Gastroesophageal sphincter (tissue), 4 donors: ENCODE measurements at regions not wholly inside any gene's neighbourhood (a gene's known extent, or its start where the extent isn't known, plus 50 kb on each side); places are given as distances from the start of the nearest gene placed in this dataset.

Source experiments
- ATAC-seq: fragments of 150-250 bp; one replicate; pipeline ENCODE4 v1.9.1; 2016; ENCODE audit warnings: mild to moderate bottlenecking, moderate library complexity
- H3K27ac ChIP-seq, 4 donors: fragments of 200-600 bp; sonication (generic) in 3 of 4; 1 replicate in 3 of 4; 2 replicates in 1 of 4; pipeline ENCODE4 v1.5.1; 2016 to 2019
- H3K27me3 ChIP-seq: fragments of 200-600 bp; sonication (generic); one replicate; pipeline ENCODE4 v1.5.1; 2019
- H3K36me3 ChIP-seq, 2 donors: fragments of 200-600 bp; sonication (generic); one replicate each; pipeline ENCODE4 v1.5.1; 2019; ENCODE audit warnings: control low read depth in 1 of 2
- H3K4me1 ChIP-seq, 3 donors: fragments of 200-600 bp; sonication (generic); 1 replicate in 2 of 3; 2 replicates in 1 of 3; pipeline ENCODE4 v1.5.1; 2016 to 2019; ENCODE audit warnings: control low read depth in 2 of 3
- H3K4me3 ChIP-seq, 2 donors: fragments of 200-600 bp; sonication (generic); one replicate each; pipeline ENCODE4 v1.5.1; 2019; ENCODE audit warnings: mild to moderate bottlenecking in 1 of 2, moderate library complexity in 1 of 2
- H3K9me3 ChIP-seq, 3 donors: fragments of 200-600 bp; sonication (generic); one replicate each; pipeline ENCODE4 v1.5.1; 2017 to 2019; ENCODE audit warnings: control low read depth in 2 of 3
- EP300 ChIP-seq: sonication (generic); formaldehyde crosslinking; IDR thresholded peaks from one replicate; pipeline ENCODE4 v1.6.1; 2017; ENCODE audit warnings: antibody characterized with exemption, mild to moderate bottlenecking
- POLR2A ChIP-seq, 2 donors: fragments of 450-650 bp; IDR thresholded peaks; one replicate each; pipeline ENCODE4 v1.6.1; 2017; ENCODE audit warnings: antibody characterized with exemption in 2 of 2, mild to moderate bottlenecking in 2 of 2, moderate library complexity in 1 of 2
- POLR2AphosphoS5 ChIP-seq: sonication (generic); formaldehyde crosslinking; IDR thresholded peaks from one replicate; pipeline ENCODE4 v1.6.1; 2017; ENCODE audit warnings: antibody characterized with exemption
- WGBS, 2 donors: methylation state at CpG; one replicate each; pipeline ENCODE4 v1.1.5; 2018; ENCODE audit warnings: low coverage in 1 of 2; 5-methylcytosine and 5-hydroxymethylcytosine counted together
- TF ChIP-seq, protein P1 (sequence below), 4 experiments: fragments of 200-600 bp in 2 of 4; fragments of 450-650 bp in 2 of 4; sonication (generic) in 1 of 4; IDR thresholded peaks; one replicate each; pipeline ENCODE4 v1.5.1; 2017 to 2019; ENCODE audit warnings: antibody characterized with exemption in 4 of 4, mild to moderate bottlenecking in 2 of 4, moderate library complexity in 2 of 4

DNA sequence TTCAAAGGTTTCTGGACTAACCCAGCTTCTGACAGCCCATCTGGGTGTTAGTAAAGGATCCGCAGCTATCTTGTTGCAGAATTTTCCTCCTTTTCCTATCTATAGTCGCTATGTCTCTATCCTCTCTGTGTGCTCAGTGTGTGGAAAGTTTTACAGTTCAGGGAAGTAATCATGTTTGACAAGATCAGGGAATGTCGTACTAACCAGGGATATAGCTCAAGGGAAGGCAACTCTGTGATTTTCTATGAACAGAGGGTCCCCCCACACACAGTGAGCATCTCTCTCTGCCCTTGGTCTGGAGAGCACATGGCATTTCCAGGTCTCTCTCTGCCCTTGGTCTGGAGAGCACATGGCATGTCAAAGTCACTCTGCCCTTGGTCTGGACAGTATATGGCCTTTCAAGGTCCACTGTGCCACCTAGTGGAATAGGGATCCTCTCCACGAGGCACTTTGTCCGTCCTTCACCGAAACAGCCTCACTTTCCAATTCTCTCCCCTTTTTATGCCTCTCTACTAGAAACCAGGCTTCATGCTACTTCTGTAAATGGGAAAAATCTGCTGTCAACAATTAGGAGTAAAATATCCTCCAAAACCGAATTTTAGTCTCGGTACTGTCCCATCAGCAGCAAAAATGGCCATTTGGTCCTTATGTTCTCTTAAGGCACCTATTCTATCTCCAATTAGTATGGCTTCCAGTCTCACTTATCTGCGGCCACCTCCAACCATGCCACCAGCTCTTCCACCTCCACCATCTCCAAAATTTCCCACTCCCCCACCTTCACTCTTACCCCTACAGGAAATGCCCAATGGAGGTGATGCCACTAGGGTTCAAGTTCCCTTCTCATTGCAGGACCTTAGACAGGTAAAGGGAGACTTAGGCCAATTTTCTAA is 88.7 kb downstream of the IGLL5 start:
- Histone ChIP-seq H3K27me3 (peaks cover 17% of the 10 kb centered on the region), H3K36me3 (no peaks in the 10 kb centered on the region), H3K27ac (no peak overlapping the region), H3K4me3 (no peak overlapping the region), H3K4me1 (no peaks in the 10 kb centered on the region), H3K9me3 (peaks cover 0 to 24% (median 0%) of the 10 kb centered on the region in 3 donors)
- no peak for ATAC-seq
- WGBS, 2 donors, result 73 to 81% methylated on average over 8 to 9 of the region's 9 CpGs
- TF ChIP-seq POLR2AphosphoS5 (no peak), EP300 (no peak), POLR2A (IDR thresholded peaks at IDR 0.05) (no peak)
- TF ChIP-seq, protein P1, sequence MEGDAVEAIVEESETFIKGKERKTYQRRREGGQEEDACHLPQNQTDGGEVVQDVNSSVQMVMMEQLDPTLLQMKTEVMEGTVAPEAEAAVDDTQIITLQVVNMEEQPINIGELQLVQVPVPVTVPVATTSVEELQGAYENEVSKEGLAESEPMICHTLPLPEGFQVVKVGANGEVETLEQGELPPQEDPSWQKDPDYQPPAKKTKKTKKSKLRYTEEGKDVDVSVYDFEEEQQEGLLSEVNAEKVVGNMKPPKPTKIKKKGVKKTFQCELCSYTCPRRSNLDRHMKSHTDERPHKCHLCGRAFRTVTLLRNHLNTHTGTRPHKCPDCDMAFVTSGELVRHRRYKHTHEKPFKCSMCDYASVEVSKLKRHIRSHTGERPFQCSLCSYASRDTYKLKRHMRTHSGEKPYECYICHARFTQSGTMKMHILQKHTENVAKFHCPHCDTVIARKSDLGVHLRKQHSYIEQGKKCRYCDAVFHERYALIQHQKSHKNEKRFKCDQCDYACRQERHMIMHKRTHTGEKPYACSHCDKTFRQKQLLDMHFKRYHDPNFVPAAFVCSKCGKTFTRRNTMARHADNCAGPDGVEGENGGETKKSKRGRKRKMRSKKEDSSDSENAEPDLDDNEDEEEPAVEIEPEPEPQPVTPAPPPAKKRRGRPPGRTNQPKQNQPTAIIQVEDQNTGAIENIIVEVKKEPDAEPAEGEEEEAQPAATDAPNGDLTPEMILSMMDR (IDR thresholded peaks at IDR 0.05), result no peak

DNA sequence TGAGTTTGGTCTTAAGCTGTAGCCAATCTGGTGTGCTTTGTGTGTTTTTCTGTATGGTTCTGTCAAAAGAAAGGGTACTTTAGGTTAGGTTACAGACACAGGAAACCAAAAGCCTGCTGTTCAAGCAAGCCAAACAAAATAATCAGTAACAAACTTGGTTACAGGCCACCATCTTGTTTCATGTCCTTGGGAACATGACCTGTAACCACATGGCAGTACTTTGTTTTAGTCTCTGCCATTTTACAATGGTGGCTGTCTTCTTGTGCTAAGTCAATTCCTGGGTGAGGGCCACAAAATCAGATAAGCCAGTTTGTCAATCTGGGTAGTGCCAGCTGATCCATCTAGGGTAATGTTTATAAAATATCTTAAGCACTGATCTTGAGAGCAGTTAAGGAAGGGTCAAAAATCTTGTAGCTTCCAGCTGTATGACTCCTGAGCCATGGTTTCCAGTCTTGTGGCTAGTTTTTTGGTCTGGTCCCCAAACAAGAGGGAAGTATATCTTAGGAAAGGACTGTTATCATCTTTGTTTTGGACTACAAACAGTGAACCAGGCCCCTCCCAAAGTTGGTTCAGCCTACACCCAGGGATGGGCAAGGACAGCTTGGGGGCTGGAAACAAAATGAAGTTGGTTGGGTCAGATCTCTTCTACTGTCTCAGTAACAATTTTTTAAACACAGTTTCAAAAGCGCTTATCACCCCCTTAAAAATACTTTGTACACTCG is 90.0 kb downstream of the IGLL5 start:
- Histone ChIP-seq H3K4me1 (no peaks in the 10 kb centered on the region), H3K27ac (no peak overlapping the region), H3K27me3 (peaks cover 17% of the 10 kb centered on the region), H3K9me3 (peaks cover 0 to 24% (median 0%) of the 10 kb centered on the region in 3 donors), H3K4me3 (no peak overlapping the region), H3K36me3 (no peaks in the 10 kb centered on the region)
- WGBS, 2 donors, result 61 to 75% methylated on average over 2 of the region's 2 CpGs
- TF ChIP-seq POLR2AphosphoS5, result no peak
- no peak for TF ChIP-seq POLR2A (IDR thresholded peaks at IDR 0.05)
- no peak for TF ChIP-seq EP300
- TF ChIP-seq, protein P1 (IDR thresholded peaks at IDR 0.05), result no peak
- no peak for ATAC-seq

DNA sequence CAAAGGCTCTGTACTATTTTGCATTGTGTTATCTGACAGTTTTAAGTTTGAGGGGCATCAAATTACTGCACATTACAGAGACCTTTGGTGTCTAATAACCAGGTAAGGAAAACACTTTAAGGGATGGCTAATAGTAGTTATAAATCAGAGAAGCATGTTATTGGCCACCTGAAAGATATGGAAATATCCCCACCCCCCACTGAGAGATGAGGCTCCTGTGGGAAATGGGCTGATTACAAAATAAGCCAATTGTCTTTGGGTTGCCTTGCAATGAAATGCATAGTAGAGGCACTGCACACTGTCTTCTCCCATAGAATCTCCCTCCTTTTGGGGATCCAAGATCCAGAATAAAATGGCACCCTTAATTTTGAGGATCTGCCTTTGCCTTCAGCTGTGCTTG is 91.0 kb downstream of the IGLL5 start:
- peaks cover 17% of the 10 kb centered on the region for H3K27me3 ChIP-seq
- TF ChIP-seq POLR2A (IDR thresholded peaks at IDR 0.05) (no peak), EP300 (no peak), POLR2AphosphoS5 (no peak)
- TF ChIP-seq, protein P1 (IDR thresholded peaks at IDR 0.05), result no peak
- ATAC-seq, result no peak
- H3K36me3 ChIP-seq, result no peaks in the 10 kb centered on the region
- no peak overlapping the region for H3K4me3 ChIP-seq
- H3K27ac ChIP-seq, result no peak overlapping the region
- peaks cover 0 to 24% (median 0%) of the 10 kb centered on the region in 3 donors for H3K9me3 ChIP-seq
- H3K4me1 ChIP-seq, result no peaks in the 10 kb centered on the region

DNA sequence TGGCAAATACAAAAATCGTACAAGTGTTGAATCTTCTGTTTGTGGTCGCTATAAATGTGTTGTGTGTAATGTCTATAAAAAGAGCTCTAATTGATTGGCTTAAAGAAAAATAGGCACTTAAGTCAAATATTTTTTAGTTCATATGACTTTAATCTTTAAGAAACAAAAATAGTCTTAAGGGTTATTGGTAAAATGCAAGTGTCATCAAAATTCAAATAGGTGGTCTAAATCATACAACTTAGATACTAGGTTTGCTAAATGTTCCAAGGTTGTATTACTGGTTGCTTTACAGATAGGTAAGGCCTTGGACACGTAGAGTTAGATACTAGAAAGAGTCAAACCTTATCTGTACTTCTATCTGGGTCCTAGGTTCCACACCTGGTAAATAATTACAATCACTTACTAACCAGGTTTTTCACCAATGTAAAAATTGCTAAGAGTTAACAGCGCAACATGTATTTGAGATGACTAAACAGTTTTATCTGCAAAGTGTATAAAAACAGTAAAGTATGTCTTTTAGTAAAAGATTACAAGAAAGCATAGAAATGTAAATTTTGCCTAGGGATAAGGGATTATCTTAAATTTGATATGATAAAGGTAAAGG is 91.1 kb upstream of the GNAZ start:
- TF ChIP-seq, protein P1 (IDR thresholded peaks at IDR 0.05), result no peak
- TF ChIP-seq POLR2AphosphoS5 (no peak), POLR2A (IDR thresholded peaks at IDR 0.05) (no peak), EP300 (no peak)
- H3K9me3 ChIP-seq, result peaks cover 0 to 24% (median 0%) of the 10 kb centered on the region in 3 donors
- H3K4me1 ChIP-seq, result no peaks in the 10 kb centered on the region
- H3K27ac ChIP-seq, result no peak overlapping the region
- no peak for ATAC-seq
- no peak overlapping the region for H3K4me3 ChIP-seq
- peaks cover 17% of the 10 kb centered on the region for H3K27me3 ChIP-seq
- H3K36me3 ChIP-seq, result no peaks in the 10 kb centered on the region
- 70% methylated on average over 4 of the region's 4 CpGs for WGBS, 2 donors
